ENCODE measurements at regions not wholly inside any gene's neighbourhood (a gene's known extent, or its start where the extent isn't known, plus 50 kb on each side); places are given as distances from the start of the nearest gene placed in this dataset.

GRCh38 chr15:96027501-96027900 lies 303.0 kb upstream of the NR2F2 start:
- Histone ChIP-seq H3K27me3 (ENCODE audit: insufficient read depth, poor library complexity, severe bottlenecking) (no peaks in the 10 kb centered on the region), H3K9me3 (ENCODE audit: severe bottlenecking) (no peaks in the 10 kb centered on the region), H3K4me1 (ENCODE audit: insufficient read depth, poor library complexity, severe bottlenecking) (peaks cover 10% of the 10 kb centered on the region), H3K36me3 (ENCODE audit: low read depth) (no peaks in the 10 kb centered on the region), H3K27ac (ENCODE audit: poor library complexity, severe bottlenecking) (no peak overlapping the region), H3K4me3 (ENCODE audit: severe bottlenecking) (no peak overlapping the region)
- DNase-seq (ENCODE audit: low spot score) (no peak), ATAC-seq (ENCODE audit: low read depth) (no peak)
- TF ChIP-seq CTCF (IDR thresholded peaks at IDR 0.05; ENCODE audit: poor library complexity, severe bottlenecking) = no peak

- Histone ChIP-seq H3K9me3 (ENCODE audit: severe bottlenecking) (no peaks in the 10 kb centered on the region), H3K36me3 (ENCODE audit: low read depth) (no peaks in the 10 kb centered on the region), H3K4me3 (ENCODE audit: severe bottlenecking) (no peak overlapping the region), H3K4me1 (ENCODE audit: insufficient read depth, poor library complexity, severe bottlenecking) (peaks cover 10% of the 10 kb centered on the region), H3K27me3 (ENCODE audit: insufficient read depth, poor library complexity, severe bottlenecking) (no peaks in the 10 kb centered on the region), H3K27ac (ENCODE audit: poor library complexity, severe bottlenecking) (no peak overlapping the region)
- no peak for DNase-seq (ENCODE audit: low spot score)
- TF ChIP-seq CTCF (IDR thresholded peaks at IDR 0.05; ENCODE audit: poor library complexity, severe bottlenecking) = no peak
- no peak for ATAC-seq (ENCODE audit: low read depth)
These were observed 301.9 kb upstream of the NR2F2 start for GRCh38 chr15:96028620-96029019.

DNA sequence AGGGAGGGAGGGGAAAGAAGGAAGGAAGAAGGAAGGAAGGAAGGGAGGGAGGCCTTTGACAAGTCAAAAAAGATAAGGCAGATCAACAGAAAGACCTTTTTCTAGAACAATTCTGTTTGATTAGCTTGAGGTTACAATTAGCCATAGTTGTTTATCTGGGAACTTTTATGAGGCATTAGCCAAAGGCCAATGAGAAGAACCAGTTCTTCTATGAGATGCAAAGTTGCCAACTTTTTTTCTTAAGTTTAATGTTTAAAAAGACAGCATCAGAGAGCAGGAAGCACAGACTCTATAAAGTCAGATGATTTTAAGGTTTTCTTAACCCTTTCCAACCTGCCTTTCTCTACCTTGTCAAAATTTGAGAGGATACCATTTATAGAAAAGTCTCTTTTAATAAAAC lies 301.3 kb upstream of the NR2F2 start:
- Histone ChIP-seq H3K4me1 (ENCODE audit: insufficient read depth, poor library complexity, severe bottlenecking) (peaks cover 10% of the 10 kb centered on the region), H3K36me3 (ENCODE audit: low read depth) (no peaks in the 10 kb centered on the region), H3K27me3 (ENCODE audit: insufficient read depth, poor library complexity, severe bottlenecking) (no peaks in the 10 kb centered on the region), H3K27ac (ENCODE audit: poor library complexity, severe bottlenecking) (no peak overlapping the region), H3K4me3 (ENCODE audit: severe bottlenecking) (no peak overlapping the region), H3K9me3 (ENCODE audit: severe bottlenecking) (no peaks in the 10 kb centered on the region)
- no peak for ATAC-seq (ENCODE audit: low read depth)
- no peak for DNase-seq (ENCODE audit: low spot score)
- TF ChIP-seq CTCF (IDR thresholded peaks at IDR 0.05; ENCODE audit: poor library complexity, severe bottlenecking) = no peak

- TF ChIP-seq CTCF (IDR thresholded peaks at IDR 0.05; ENCODE audit: poor library complexity, severe bottlenecking) = no peak
- ATAC-seq (ENCODE audit: low read depth) (no peak), DNase-seq (ENCODE audit: low spot score) (no peak)
- no peaks in the 10 kb centered on the region for H3K9me3 ChIP-seq (ENCODE audit: severe bottlenecking)
- no peaks in the 10 kb centered on the region for H3K27me3 ChIP-seq (ENCODE audit: insufficient read depth, poor library complexity, severe bottlenecking)
- no peak overlapping the region for H3K27ac ChIP-seq (ENCODE audit: poor library complexity, severe bottlenecking)
- H3K36me3 ChIP-seq (ENCODE audit: low read depth) = no peaks in the 10 kb centered on the region
- H3K4me3 ChIP-seq (ENCODE audit: severe bottlenecking) = no peak overlapping the region
- H3K4me1 ChIP-seq (ENCODE audit: insufficient read depth, poor library complexity, severe bottlenecking) = peaks cover 4% of the 10 kb centered on the region
These were observed 298.9 kb upstream of the NR2F2 start for GRCh38 chr15:96031426-96032110.

GRCh38 chr15:96035091-96035490 lies 295.4 kb upstream of the NR2F2 start:
- no peak for TF ChIP-seq CTCF (IDR thresholded peaks at IDR 0.05; ENCODE audit: poor library complexity, severe bottlenecking)
- no peaks in the 10 kb centered on the region for H3K27me3 ChIP-seq (ENCODE audit: insufficient read depth, poor library complexity, severe bottlenecking)
- ATAC-seq (ENCODE audit: low read depth) = no peak

More at GRCh38 chr15:96035091-96035490, 295.4 kb upstream of the NR2F2 start:
- Histone ChIP-seq H3K4me1 (ENCODE audit: insufficient read depth, poor library complexity, severe bottlenecking) (no peaks in the 10 kb centered on the region), H3K27ac (ENCODE audit: poor library complexity, severe bottlenecking) (no peak overlapping the region), H3K4me3 (ENCODE audit: severe bottlenecking) (no peak overlapping the region), H3K9me3 (ENCODE audit: severe bottlenecking) (no peaks in the 10 kb centered on the region), H3K36me3 (ENCODE audit: low read depth) (no peaks in the 10 kb centered on the region)
- DNase-seq (ENCODE audit: low spot score) = no peak
